Hepatocyte (in vitro differentiated cells): ENCODE measurements at regions not wholly inside any gene's neighbourhood (a gene's known extent, or its start where the extent isn't known, plus 50 kb on each side); places are given as distances from the start of the nearest gene placed in this dataset.

Source experiments
- DNase-seq: peaks from one replicate; pipeline ENCODE4 v3.0.0-alpha.2; 2016; ENCODE audit warnings: low spot score
- H2AFZ ChIP-seq: fragments of 200-600 bp; sonication (generic); 2 replicates; pipeline ENCODE4 v1.6.0; 2016; ENCODE audit warnings: antibody characterized with exemption, mild to moderate bottlenecking
- H3K27ac ChIP-seq: fragments of 200-600 bp; sonication (generic); 2 replicates; pipeline ENCODE4 v1.5.1; 2016; ENCODE audit warnings: mild to moderate bottlenecking
- H3K27me3 ChIP-seq: fragments of 200-600 bp; sonication (generic); 2 replicates; pipeline ENCODE4 v1.6.1; 2016
- H3K36me3 ChIP-seq: fragments of 200-600 bp; sonication (generic); replicated peaks from 2 replicates; pipeline ENCODE4 v1.5.1; 2016; ENCODE audit warnings: low read depth; ENCODE audit not compliant: insufficient read depth
- H3K4me1 ChIP-seq: fragments of 200-600 bp; sonication (generic); 2 replicates; pipeline ENCODE4 v1.5.1; 2016; ENCODE audit warnings: mild to moderate bottlenecking, moderate library complexity; ENCODE audit not compliant: insufficient read depth
- H3K4me2 ChIP-seq: fragments of 200-600 bp; sonication (generic); 2 replicates; pipeline ENCODE4 v1.6.0; 2016
- H3K4me3 ChIP-seq: fragments of 200-600 bp; sonication (generic); 2 replicates; pipeline ENCODE4 v1.5.1; 2016; ENCODE audit warnings: mild to moderate bottlenecking
- H3K79me2 ChIP-seq: fragments of 200-600 bp; sonication (generic); 2 replicates; pipeline ENCODE4 v1.6.0; 2017; ENCODE audit warnings: mild to moderate bottlenecking
- H3K9me2 ChIP-seq: fragments of 200-600 bp; sonication (generic); replicated peaks from 2 replicates; pipeline ENCODE4 v1.6.0; 2017; ENCODE audit warnings: mild to moderate bottlenecking; ENCODE audit not compliant: insufficient read depth
- H3K9me3 ChIP-seq: fragments of 200-600 bp; sonication (generic); 2 replicates; pipeline ENCODE4 v1.5.1; 2016; ENCODE audit warnings: low read depth, mild to moderate bottlenecking
- H4K20me1 ChIP-seq: fragments of 200-600 bp; sonication (generic); 2 replicates; pipeline ENCODE4 v1.6.0; 2016; ENCODE audit warnings: mild to moderate bottlenecking; ENCODE audit not compliant: insufficient read depth, poor library complexity, severe bottlenecking
- CTCF ChIP-seq: fragments of 200-600 bp; sonication (generic); IDR thresholded peaks from 2 replicates; pipeline ENCODE4 v1.5.1; 2016; ENCODE audit warnings: antibody characterized with exemption, mild to moderate bottlenecking; ENCODE audit not compliant: poor library complexity
- EZH2 ChIP-seq: fragments of 200-600 bp; sonication (generic); IDR thresholded peaks from 2 replicates; pipeline ENCODE4 v1.6.1; 2016; ENCODE audit warnings: antibody characterized with exemption, mild to moderate bottlenecking, borderline replicate concordance
- EZH2phosphoT487 ChIP-seq: fragments of 200-600 bp; sonication (generic); IDR thresholded peaks from one replicate; pipeline ENCODE4 v1.6.1; 2018; ENCODE audit warnings: antibody characterized with exemption, mild to moderate bottlenecking, low read depth, moderate library complexity; ENCODE audit not compliant: unreplicated experiment, severe bottlenecking
- WGBS: methylation state at CpG from one replicate; pipeline ENCODE4 v1.1.6; 2016; ENCODE audit warnings: low lambda C conversion rate; ENCODE audit errors: missing lambda C conversion rate; 5-methylcytosine and 5-hydroxymethylcytosine counted together

GRCh38 chrX:113370006-113370405, 529.4 kb upstream of the AMOT start:
- DNase-seq, result no peak
- no peaks in the 10 kb centered on the region for H3K4me1 ChIP-seq
- peaks cover 3% of the 10 kb centered on the region for H3K9me3 ChIP-seq
- no peak overlapping the region for H3K4me2 ChIP-seq
- 76% methylated on average over 7 of the region's 7 CpGs for WGBS
- TF ChIP-seq CTCF (no peak), EZH2 (no peak), EZH2phosphoT487 (no peak)
- no peaks in the 10 kb centered on the region for H3K27me3 ChIP-seq
- no peaks in the 10 kb centered on the region for H3K9me2 ChIP-seq
- no peaks in the 10 kb centered on the region for H3K79me2 ChIP-seq
- H3K36me3 ChIP-seq, result no peaks in the 10 kb centered on the region
- H2AFZ ChIP-seq, result no peak overlapping the region
- no peaks in the 10 kb centered on the region for H4K20me1 ChIP-seq
- no peak overlapping the region for H3K27ac ChIP-seq
- no peak overlapping the region for H3K4me3 ChIP-seq

DNA sequence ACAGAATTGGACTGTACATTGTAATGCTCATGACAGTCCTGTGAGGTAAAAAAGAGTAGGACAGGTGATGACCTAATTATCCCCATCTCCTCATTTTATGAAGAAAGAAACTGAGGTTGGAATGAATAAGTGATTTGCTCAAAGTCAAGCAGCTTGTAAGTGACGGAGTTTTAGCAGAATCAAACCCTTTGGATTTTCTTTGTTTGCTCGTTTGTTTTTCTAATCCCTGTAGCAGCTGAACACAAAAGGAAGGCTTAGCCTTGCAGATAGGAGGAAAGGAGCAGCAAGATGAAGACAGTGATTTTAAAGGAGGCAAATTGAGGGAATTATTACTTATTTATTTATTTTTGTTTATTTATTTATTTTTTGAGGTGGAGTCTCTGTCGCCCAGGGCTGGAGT, 528.4 kb upstream of the AMOT start:
- no peaks in the 10 kb centered on the region for H3K27me3 ChIP-seq
- no peak overlapping the region for H2AFZ ChIP-seq
- H3K4me2 ChIP-seq, result no peak overlapping the region
- DNase-seq, result no peak
- no peak overlapping the region for H3K27ac ChIP-seq
- H3K36me3 ChIP-seq, result no peaks in the 10 kb centered on the region
- no peaks in the 10 kb centered on the region for H4K20me1 ChIP-seq
- 55% methylated on average over 3 of the region's 3 CpGs for WGBS
- no peaks in the 10 kb centered on the region for H3K4me1 ChIP-seq
- H3K79me2 ChIP-seq, result no peaks in the 10 kb centered on the region
- H3K4me3 ChIP-seq, result no peak overlapping the region
- no peaks in the 10 kb centered on the region for H3K9me2 ChIP-seq
- H3K9me3 ChIP-seq, result peaks cover 3% of the 10 kb centered on the region
- TF ChIP-seq EZH2 (no peak), EZH2phosphoT487 (no peak), CTCF (no peak)

DNA sequence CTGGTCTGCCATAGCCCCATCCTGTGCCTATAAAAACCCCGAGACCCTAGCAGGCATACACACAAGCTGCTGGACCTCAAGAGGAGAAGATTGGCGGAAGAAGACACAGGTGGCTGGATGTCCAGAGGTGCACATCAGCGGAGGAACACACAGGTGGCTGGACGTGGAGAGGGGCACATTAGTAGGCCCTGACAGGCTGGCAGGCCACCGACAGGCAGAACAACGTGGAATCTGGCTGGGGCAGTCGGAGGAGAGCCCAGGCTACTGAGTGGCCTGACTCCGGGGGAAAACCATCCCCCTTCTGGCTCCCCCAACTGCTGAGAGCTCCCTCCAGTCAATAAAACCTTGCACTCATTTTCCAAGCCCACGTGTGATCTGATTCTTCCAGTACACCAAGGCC, 512.5 kb upstream of the AMOT start:
- TF ChIP-seq EZH2, result no peak
- TF ChIP-seq EZH2phosphoT487, result no peak
- TF ChIP-seq CTCF, result no peak
- Histone ChIP-seq H3K9me2 (no peaks in the 10 kb centered on the region), H3K27me3 (no peaks in the 10 kb centered on the region), H2AFZ (no peak overlapping the region), H3K4me2 (no peak overlapping the region), H3K9me3 (no peaks in the 10 kb centered on the region), H3K36me3 (no peaks in the 10 kb centered on the region), H4K20me1 (no peaks in the 10 kb centered on the region), H3K27ac (no peak overlapping the region), H3K4me1 (no peaks in the 10 kb centered on the region), H3K79me2 (no peaks in the 10 kb centered on the region), H3K4me3 (no peak overlapping the region)
- DNase-seq, result no peak
- 90% methylated on average over 9 of the region's 9 CpGs for WGBS

GRCh38 chrX:113330416-113330815, 489.8 kb upstream of the AMOT start:
- Histone ChIP-seq H3K4me2 (no peak overlapping the region), H4K20me1 (no peaks in the 10 kb centered on the region), H3K27ac (no peak overlapping the region), H3K36me3 (no peaks in the 10 kb centered on the region), H3K27me3 (no peaks in the 10 kb centered on the region), H3K4me1 (no peaks in the 10 kb centered on the region), H3K79me2 (no peaks in the 10 kb centered on the region), H3K9me3 (no peaks in the 10 kb centered on the region), H3K9me2 (no peaks in the 10 kb centered on the region), H2AFZ (no peak overlapping the region), H3K4me3 (no peak overlapping the region)
- DNase-seq, result no peak
- no peak for TF ChIP-seq EZH2
- TF ChIP-seq CTCF, result no peak
- no peak for TF ChIP-seq EZH2phosphoT487
